Common myeloid progenitor, CD34-positive (primary cell): ENCODE measurements at regions not wholly inside any gene's neighbourhood (a gene's known extent, or its start where the extent isn't known, plus 50 kb on each side); places are given as distances from the start of the nearest gene placed in this dataset.

Experiments used
- CTCF ChIA-PET: fragments of 350-600 bp; sonication (Branson Sonifier 250); formaldehyde crosslinking; loops from one replicate; lab custom pipeline; 2021; ENCODE audit warnings: antibody characterized with exemption; lab: Charles Lee
- POLR2A ChIA-PET: fragments of 350-600 bp; sonication (Branson Sonifier 250); formaldehyde crosslinking; loops from one replicate; lab custom pipeline; 2021; ENCODE audit warnings: antibody characterized with exemption; lab: Charles Lee
- DNase-seq, 3 donors: peaks; one replicate each; pipeline versions ENCODE4 v3.0.0 to v3.0.0-alpha.2; 2013
- H3K27ac ChIP-seq, 2 experiments: 1 replicate in 1 of 2; 2 replicates in 1 of 2; pipeline ENCODE4 v1.7.0; 2013; ENCODE audit warnings: inconsistent platforms in 2 of 2, low read length in 2 of 2, mild to moderate bottlenecking in 2 of 2, low read depth in 1 of 2, moderate library complexity in 1 of 2; ENCODE audit not compliant: severe bottlenecking in 2 of 2, insufficient read depth in 1 of 2, poor library complexity in 1 of 2
- H3K27me3 ChIP-seq, 5 experiments: replicated peaks in 2 of 5; 1 replicate in 3 of 5; 2 replicates in 2 of 5; pipeline versions ENCODE4 v1.6.1 to v1.7.0; 2013; ENCODE audit warnings: low read length in 4 of 5, mild to moderate bottlenecking in 2 of 5, moderate library complexity in 2 of 5, inconsistent platforms in 1 of 5; ENCODE audit not compliant: insufficient read depth in 5 of 5, control insufficient read depth in 4 of 5
- H3K36me3 ChIP-seq, 4 experiments: 1 replicate in 2 of 4; 2 replicates in 2 of 4; pipeline versions ENCODE4 v1.6.1 to v1.7.0; 2013; ENCODE audit warnings: low read length in 3 of 4, control low read depth in 1 of 4, mild to moderate bottlenecking in 1 of 4; ENCODE audit not compliant: control insufficient read depth in 4 of 4, insufficient read depth in 4 of 4
- H3K4me1 ChIP-seq, 4 experiments: 1 replicate in 3 of 4; 2 replicates in 1 of 4; pipeline versions ENCODE4 v1.6.1 to v1.7.1; 2013; ENCODE audit warnings: low read length in 3 of 4, mild to moderate bottlenecking in 3 of 4, control low read depth in 1 of 4, inconsistent platforms in 1 of 4, moderate library complexity in 1 of 4; ENCODE audit not compliant: control insufficient read depth in 4 of 4, insufficient read depth in 4 of 4; ENCODE audit errors: control extremely low read depth in 1 of 4
- H3K4me3 ChIP-seq, 7 experiments: 1 replicate in 4 of 7; 2 replicates in 3 of 7; pipeline versions ENCODE4 v1.5.1 to v1.7.0; 2013; ENCODE audit warnings: mild to moderate bottlenecking in 7 of 7, low read length in 6 of 7, moderate library complexity in 6 of 7, inconsistent platforms in 2 of 7, low read depth in 2 of 7, control low read depth in 1 of 7; ENCODE audit not compliant: insufficient read depth in 4 of 7, control insufficient read depth in 1 of 7; ENCODE audit errors: extremely low read depth in 1 of 7
- H3K9me3 ChIP-seq, 5 experiments: 1 replicate in 4 of 5; 2 replicates in 1 of 5; pipeline versions ENCODE4 v1.6.1 to v1.7.1; 2013; ENCODE audit warnings: low read length in 4 of 5, mild to moderate bottlenecking in 2 of 5, inconsistent platforms in 1 of 5, low read depth in 1 of 5, moderate library complexity in 1 of 5; ENCODE audit not compliant: control insufficient read depth in 4 of 5, insufficient read depth in 2 of 5; ENCODE audit errors: control extremely low read depth in 1 of 5
- WGBS: methylation state at CpG from one replicate; pipeline ENCODE4 v1.1.5; 2013; ENCODE audit not compliant: insufficient coverage; 5-methylcytosine and 5-hydroxymethylcytosine counted together

- no peak overlapping the region for H3K4me3 ChIP-seq
- no peak overlapping the region for H3K27ac ChIP-seq
- H3K36me3 ChIP-seq = no peaks in the 10 kb centered on the region
- no peak for DNase-seq
- CTCF ChIA-PET = no interaction called here
- POLR2A ChIA-PET = no interaction called here
- H3K4me1 ChIP-seq = no peaks in the 10 kb centered on the region
- H3K9me3 ChIP-seq = peaks cover 0 to 4% (median 0%) of the 10 kb centered on the region in 5 experiments
- H3K27me3 ChIP-seq = no peaks in the 10 kb centered on the region
Measured at GRCh38 chrX:43604753-43605152, 51.3 kb upstream of the MAOA start.

- no peak for DNase-seq
- Histone ChIP-seq H3K4me1 (no peaks in the 10 kb centered on the region), H3K27ac (no peak overlapping the region), H3K4me3 (no peak overlapping the region), H3K27me3 (no peaks in the 10 kb centered on the region), H3K9me3 (peaks cover 0 to 4% (median 0%) of the 10 kb centered on the region in 5 experiments), H3K36me3 (no peaks in the 10 kb centered on the region)
- no CpG with 5 or more reads among the region's 4 CpGs for WGBS
- ChIA-PET POLR2A (no interaction called here), CTCF (no interaction called here)
Measured at GRCh38 chrX:43605351-43605750, 50.7 kb upstream of the MAOA start.
